ENCODE measurements at regions not wholly inside any gene's neighbourhood (a gene's known extent, or its start where the extent isn't known, plus 50 kb on each side); places are given as distances from the start of the nearest gene placed in this dataset.
A peak's percentile ranks its signal among the peaks of the same experiment; 100 is the strongest.

GRCh38 chr4:171715973-171716372 is 97.2 kb upstream of the GALNTL6 start:
- Histone ChIP-seq H3K79me2 (replicated peaks; ENCODE audit: insufficient read depth) (no peaks in the 10 kb centered on the region), H3K36me3 (ENCODE audit: insufficient read depth) (no peaks in the 10 kb centered on the region), H3K27ac (ENCODE audit: low read depth) (no peak overlapping the region), H3K4me2 (no peak overlapping the region), H3K4me3 (no peak overlapping the region), H3K27me3 (ENCODE audit: insufficient read depth) (no peaks in the 10 kb centered on the region), H2AFZ (no peak overlapping the region), H3K9me2 (ENCODE audit: insufficient read depth) (0 out of 2 replicates have a peak, but pooled peaks cover 2% of the 10 kb centered on the region), H3F3A (replicated peaks; ENCODE audit: low read depth) (no peaks in the 10 kb centered on the region), H4K20me1 (replicated peaks; ENCODE audit: insufficient read depth) (no peaks in the 10 kb centered on the region), H3K4me1 (ENCODE audit: insufficient read depth) (no peaks in the 10 kb centered on the region)
- TF ChIP-seq JUNB (IDR thresholded peaks at IDR 0.05; ENCODE audit: unreplicated experiment) (no peak), ETS1 (IDR thresholded peaks at IDR 0.05) (no peak)
- DNase-seq (ENCODE audit: low spot score) (no peak), ATAC-seq (no peak)
- 0 out of 3 replicates have a peak, but pooled peaks cover 2% of the 10 kb centered on the region for H3K36me3 Mint-ChIP-seq (ENCODE audit: low read depth)
- no peak overlapping the region for H3K27ac Mint-ChIP-seq
- peaks cover 7% of the 10 kb centered on the region; the same call in 2 of the 3 replicates for H3K9me3 Mint-ChIP-seq
- no peaks in the 10 kb centered on the region; the same call in 1 of the 3 replicates for H3K4me1 Mint-ChIP-seq
- H3K27me3 Mint-ChIP-seq (ENCODE audit: insufficient read depth, low read depth, poor library complexity) = no peaks in the 10 kb centered on the region
- no peak overlapping the region for H3K4me3 Mint-ChIP-seq

- Mint-ChIP-seq H3K36me3 (ENCODE audit: low read depth) (0 out of 3 replicates have a peak, but pooled peaks cover 2% of the 10 kb centered on the region), H3K4me1 (no peaks in the 10 kb centered on the region; the same call in 1 of the 3 replicates), H3K27ac (no peak overlapping the region), H3K27me3 (ENCODE audit: insufficient read depth, low read depth, poor library complexity) (no peaks in the 10 kb centered on the region), H3K4me3 (no peak overlapping the region), H3K9me3 (peaks cover 6% of the 10 kb centered on the region; the same call in 2 of the 3 replicates)
- no peak overlapping the region for H3K27ac ChIP-seq (ENCODE audit: low read depth)
- H3K36me3 ChIP-seq (ENCODE audit: insufficient read depth) = no peaks in the 10 kb centered on the region
- no peak overlapping the region for H3K4me2 ChIP-seq
- H3K9me2 ChIP-seq (ENCODE audit: insufficient read depth) = no peaks in the 10 kb centered on the region
- H3K79me2 ChIP-seq (replicated peaks; ENCODE audit: insufficient read depth) = no peaks in the 10 kb centered on the region
- DNase-seq (ENCODE audit: low spot score) (no peak), ATAC-seq (no peak)
- no peak overlapping the region for H2AFZ ChIP-seq
- H4K20me1 ChIP-seq (replicated peaks; ENCODE audit: insufficient read depth) = no peaks in the 10 kb centered on the region
- no peaks in the 10 kb centered on the region for H3K27me3 ChIP-seq (ENCODE audit: insufficient read depth)
- no peaks in the 10 kb centered on the region for H3F3A ChIP-seq (replicated peaks; ENCODE audit: low read depth)
- no peaks in the 10 kb centered on the region for H3K4me1 ChIP-seq (ENCODE audit: insufficient read depth)
- no peak overlapping the region for H3K4me3 ChIP-seq
- TF ChIP-seq CREB1 (CRISPR knock-in tag; IDR thresholded peaks at IDR 0.05; ENCODE audit: low read depth) = no peak
- no peak for TF ChIP-seq EZH2 (IDR thresholded peaks at IDR 0.05; ENCODE audit: low read depth, unreplicated experiment)
- TF ChIP-seq EZH2phosphoT487 (IDR thresholded peaks at IDR 0.05; ENCODE audit: unreplicated experiment) = no peak
These were observed 98.3 kb upstream of the GALNTL6 start for GRCh38 chr4:171714791-171715454.

- Histone ChIP-seq H3K4me1 (ENCODE audit: insufficient read depth) (no peaks in the 10 kb centered on the region), H3K4me3 (no peak overlapping the region), H3K9me2 (ENCODE audit: insufficient read depth) (no peaks in the 10 kb centered on the region), H3F3A (replicated peaks; ENCODE audit: low read depth) (no peaks in the 10 kb centered on the region), H3K79me2 (replicated peaks; ENCODE audit: insufficient read depth) (no peaks in the 10 kb centered on the region), H3K4me2 (no peak overlapping the region), H3K27me3 (ENCODE audit: insufficient read depth) (no peaks in the 10 kb centered on the region), H4K20me1 (replicated peaks; ENCODE audit: insufficient read depth) (no peaks in the 10 kb centered on the region), H2AFZ (no peak overlapping the region), H3K36me3 (ENCODE audit: insufficient read depth) (no peaks in the 10 kb centered on the region), H3K27ac (ENCODE audit: low read depth) (no peak overlapping the region)
- Mint-ChIP-seq H3K4me1 (no peaks in the 10 kb centered on the region), H3K9me3 (peaks cover 3% of the 10 kb centered on the region; the same call in 2 of the 3 replicates), H3K4me3 (no peak overlapping the region), H3K27ac (no peak overlapping the region), H3K27me3 (ENCODE audit: insufficient read depth, low read depth, poor library complexity) (no peaks in the 10 kb centered on the region), H3K36me3 (ENCODE audit: low read depth) (no peaks in the 10 kb centered on the region)
- no peak for ATAC-seq
- DNase-seq (ENCODE audit: low spot score) = peak; percentile 19
- TF ChIP-seq ZNF114 (CRISPR knock-in tag; IDR thresholded peaks at IDR 0.05) (no peak), ETS1 (IDR thresholded peaks at IDR 0.05) (no peak), STAT1 (IDR thresholded peaks at IDR 0.05; ENCODE audit: unreplicated experiment) (no peak), NANOG (IDR thresholded peaks at IDR 0.05; ENCODE audit: borderline replicate concordance) (no peak), POLR2AphosphoS5 (IDR thresholded peaks at IDR 0.05; ENCODE audit: low read depth) (no peak), ZNF331 (CRISPR knock-in tag; IDR thresholded peaks at IDR 0.05; ENCODE audit: low read depth) (no peak)
These were observed 102.5 kb upstream of the GALNTL6 start for GRCh38 chr4:171710743-171711142.

Data from GM23338 (cell line).